T-helper 2 cell treated with Interferon-gamma antibody and Interleukin-4, amounts not matched to agents 100 ng/mL and 5 ng/mL, for 36 hours (primary cell): ENCODE measurements at regions not wholly inside any gene's neighbourhood (a gene's known extent, or its start where the extent isn't known, plus 50 kb on each side); places are given as distances from the start of the nearest gene placed in this dataset.

ENCODE experiments used
- intact Hi-C: fragments of 100-400 bp; cut with micrococcal nuclease; formaldehyde crosslinking; loops from one replicate; pipeline ENCODE4 v1.15.1; 2023

DNA sequence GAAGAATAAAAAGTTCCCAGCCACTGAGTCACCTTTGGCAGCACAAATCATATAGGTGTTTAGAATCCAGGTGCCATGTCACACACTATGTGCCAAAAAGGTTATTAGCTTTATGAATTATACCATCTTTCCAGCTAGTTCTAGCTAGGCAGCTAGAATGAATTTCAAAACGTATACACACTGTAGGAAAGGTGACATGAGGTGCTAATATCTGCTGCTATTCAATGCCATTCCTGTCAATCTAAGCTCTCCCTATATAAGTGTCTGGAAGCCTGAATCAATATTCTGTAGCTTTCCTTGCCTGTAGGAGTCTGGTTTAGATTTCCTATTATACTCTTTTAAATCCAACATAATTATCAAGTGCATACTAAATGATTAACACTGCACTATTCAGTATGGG lies 868.6 kb downstream of the GATA3 start:
- intact Hi-C loops = no loop called here

DNA sequence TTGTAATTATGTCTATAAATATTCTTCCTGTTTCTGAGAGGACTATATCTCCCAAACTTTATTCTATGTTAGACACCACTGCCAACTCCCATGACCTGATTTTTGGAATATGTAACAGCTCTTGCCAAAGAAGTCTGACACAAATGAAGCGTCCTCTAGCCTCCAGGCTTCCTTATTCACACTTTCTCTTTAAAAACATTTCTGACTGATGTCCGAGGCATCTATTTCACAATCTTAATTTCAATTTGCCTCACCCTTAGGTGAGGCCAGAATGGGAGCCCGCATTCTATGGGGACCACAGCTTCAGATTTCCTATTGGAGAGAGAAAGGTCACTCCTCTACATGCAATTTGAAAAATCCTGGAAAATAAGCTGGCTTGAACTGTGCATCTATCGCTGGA lies 873.2 kb downstream of the GATA3 start:
- intact Hi-C loops = no loop called here

DNA sequence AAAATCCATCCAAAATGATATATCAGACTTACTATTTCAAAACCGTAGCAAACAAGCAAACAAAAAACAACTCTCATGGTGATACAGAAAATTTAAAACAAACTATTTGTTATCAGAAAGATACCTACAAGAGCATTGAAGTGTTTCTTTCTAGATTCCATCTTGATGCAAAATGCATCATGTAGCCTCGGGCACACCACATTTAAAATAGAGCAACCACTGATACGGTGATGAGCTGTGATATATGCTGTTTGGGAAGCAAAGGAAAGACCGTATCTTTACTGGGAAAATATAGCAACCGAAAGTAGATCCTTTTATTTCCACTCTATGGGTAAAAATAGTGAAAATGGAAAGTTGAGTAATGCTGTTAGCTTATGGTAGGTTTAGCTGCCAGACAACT lies 892.0 kb downstream of the GATA3 start:
- intact Hi-C loops = no loop called here

DNA sequence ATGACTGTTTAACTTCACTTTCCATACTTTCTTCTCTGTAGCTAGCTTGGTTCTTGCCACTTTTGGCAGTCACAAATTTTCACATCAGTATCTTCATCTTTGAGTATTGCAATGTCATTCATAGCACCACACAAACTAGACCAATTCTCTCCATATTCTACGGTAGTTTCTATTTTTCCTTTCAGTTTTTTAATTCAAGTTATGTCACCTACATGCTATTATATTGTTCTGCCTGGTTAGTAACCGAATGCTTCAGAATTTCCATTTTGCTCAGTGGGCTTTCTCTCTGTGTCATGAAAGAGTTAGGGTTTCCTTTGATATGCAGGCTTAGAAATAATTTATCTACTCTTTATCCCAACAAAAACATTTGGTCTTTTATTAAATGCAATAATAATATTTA lies 896.5 kb downstream of the GATA3 start:
- intact Hi-C loops = no loop called here

DNA sequence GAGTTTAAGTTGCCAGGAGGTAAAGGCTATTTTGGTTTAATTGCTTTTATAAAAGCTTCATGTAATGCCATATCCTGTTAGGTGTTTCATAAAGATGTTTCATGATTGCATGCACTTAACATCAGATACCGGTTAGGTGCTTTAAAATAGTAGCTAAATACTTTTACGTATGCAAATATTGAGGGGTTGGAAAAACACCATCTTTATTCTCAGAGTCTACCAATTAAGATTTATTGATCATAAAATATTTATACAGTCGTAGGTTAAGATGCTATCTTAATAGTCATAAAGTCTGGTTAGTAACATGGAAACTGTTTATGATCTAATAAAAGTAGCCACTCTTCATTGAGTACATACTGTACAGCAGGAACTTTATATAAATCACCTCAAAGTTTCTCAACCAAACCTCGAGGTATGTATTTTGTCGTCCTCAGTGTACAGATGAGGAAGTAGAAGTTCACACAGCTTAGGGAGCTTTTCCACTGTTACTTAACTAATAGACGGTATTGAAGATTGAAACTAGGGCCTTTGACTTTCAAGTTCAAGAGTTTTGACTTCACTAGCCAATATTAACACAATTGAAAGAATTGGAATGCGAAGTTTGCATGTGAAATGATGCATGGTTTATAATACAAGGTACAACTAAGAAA lies 897.1 kb downstream of the GATA3 start:
- intact Hi-C loops = no loop called here

DNA sequence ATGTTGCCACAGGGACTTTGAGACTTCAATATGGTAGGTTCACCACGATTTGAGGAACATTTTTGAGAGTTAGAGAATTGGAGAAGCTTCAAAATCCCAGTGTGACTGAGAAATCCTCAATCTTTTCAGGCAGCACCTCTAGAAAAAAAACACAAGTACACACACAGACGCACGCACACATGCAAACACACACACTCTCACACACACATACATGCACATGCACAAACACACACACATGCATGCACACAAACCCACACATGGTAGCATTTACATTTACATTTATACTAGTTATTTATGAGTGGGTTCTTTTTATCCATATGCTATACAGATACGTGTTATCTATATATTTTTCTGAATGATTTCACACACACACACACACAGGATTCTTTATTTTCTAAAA lies 901.9 kb downstream of the GATA3 start:
- intact Hi-C loops = no loop called here

DNA sequence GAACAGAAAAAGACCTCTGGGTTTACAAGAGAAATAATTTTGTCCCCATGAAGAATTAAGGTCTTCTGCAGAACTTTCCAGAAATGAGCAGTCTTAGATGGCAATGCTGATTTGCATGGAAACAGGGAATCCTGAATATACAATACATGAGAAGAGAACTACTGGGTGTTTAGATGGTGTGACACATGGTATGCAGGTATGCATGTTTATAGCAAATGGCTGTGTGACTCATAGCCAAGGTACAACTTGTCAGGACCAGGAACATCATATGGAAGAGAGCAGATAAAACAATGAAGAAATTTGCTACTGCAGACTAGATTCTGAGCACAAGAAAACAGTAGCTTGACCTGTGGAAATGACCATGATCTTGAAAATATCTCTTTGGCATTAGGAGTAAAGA lies 907.8 kb downstream of the GATA3 start:
- intact Hi-C loops = no loop called here

DNA sequence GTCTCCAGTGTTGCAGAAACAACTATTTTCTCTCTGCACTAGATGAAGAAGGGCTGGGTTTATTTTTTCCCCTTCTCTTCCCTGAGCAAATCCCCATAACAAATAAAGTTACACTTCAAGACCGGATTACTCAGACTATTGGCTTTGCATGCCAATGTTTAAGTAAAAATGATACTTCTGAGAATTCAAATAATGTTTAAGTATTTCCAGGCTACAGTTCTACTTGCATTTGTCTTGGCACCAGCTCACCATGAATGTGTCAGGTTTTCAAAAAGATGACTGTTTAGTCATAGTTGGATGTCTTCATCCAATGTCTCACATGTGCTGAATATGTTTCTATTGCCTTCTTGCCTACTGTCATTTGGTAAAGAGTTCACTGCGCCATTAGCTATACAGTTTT lies 912.6 kb downstream of the GATA3 start:
- intact Hi-C loops = no loop called here

DNA sequence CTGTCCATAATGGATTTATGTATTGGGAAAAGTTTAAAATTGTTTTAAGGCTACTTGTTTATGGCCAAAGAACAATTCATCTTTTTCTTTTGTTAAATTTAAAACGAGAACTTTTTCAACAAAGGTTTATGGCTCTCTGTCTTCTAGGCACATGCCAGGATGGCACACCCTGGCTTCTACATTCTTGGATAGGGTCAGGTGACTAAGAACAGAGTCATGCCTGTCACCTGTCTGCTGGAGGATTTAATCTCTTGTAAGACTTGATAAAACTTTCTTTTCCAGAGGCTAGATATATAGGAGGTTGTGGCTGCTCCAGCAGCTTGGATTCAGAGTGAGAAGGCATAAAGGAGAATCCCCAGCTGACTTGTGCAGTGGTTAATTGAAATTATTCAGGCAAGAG lies 915.4 kb downstream of the GATA3 start:
- intact Hi-C loops = no loop called here

DNA sequence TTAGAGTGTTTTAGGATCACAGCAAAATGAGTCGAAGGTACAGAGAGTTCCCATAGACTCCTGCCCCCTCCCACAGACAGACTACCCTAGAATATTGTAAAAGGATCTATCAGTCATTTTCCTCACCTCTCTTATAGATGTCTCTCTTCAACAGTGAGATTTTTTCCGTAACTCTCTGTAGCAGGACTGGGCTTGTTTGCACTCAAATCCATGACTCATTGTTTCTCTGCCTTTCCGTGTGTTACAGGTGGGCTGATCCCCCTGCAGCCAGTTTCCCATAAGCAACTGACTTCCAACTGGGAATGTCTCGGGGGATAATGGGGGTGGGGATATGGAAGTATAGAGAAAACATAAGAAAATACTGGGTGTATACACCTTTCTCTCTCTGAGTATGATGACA lies 921.0 kb downstream of the GATA3 start:
- intact Hi-C loops = no loop called here

DNA sequence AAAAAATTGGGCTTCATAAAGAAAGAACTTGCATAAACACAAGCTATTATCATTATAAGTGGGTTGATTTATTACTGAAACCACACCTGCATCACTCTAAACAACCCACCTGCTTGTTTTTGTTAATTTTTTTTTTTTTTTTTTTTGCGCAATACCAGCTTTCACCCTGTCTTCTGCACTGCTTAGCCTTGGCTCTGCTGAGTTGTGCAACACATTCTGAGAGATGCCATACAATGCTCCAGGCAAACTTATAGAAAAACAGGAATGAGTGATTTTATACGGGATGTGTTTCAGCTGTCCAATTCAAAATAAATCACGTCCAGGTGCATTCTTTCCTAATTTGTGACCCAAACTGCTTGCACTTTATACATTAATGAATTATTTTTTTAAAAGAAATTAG lies 923.6 kb downstream of the GATA3 start:
- intact Hi-C loops = no loop called here

DNA sequence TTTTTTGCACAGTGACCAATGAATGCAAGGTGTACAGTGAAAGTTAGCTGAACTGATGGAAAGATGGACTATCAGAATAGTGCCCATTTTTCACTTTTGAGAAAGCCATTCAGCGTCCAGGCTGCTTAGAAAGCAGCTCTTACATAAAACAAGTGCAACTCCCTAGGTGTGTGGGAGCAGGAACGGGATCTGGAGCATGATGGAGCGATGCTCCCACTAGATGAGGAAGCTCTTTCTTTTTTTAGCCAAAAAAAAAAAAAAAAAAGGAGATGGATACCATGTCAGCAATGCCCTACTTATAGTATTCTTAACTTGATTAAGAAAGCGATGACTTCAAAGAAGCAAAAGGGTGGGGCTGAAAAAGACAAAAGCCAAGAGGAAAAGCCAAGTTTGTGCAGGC lies 925.5 kb downstream of the GATA3 start:
- intact Hi-C loops = no loop called here

DNA sequence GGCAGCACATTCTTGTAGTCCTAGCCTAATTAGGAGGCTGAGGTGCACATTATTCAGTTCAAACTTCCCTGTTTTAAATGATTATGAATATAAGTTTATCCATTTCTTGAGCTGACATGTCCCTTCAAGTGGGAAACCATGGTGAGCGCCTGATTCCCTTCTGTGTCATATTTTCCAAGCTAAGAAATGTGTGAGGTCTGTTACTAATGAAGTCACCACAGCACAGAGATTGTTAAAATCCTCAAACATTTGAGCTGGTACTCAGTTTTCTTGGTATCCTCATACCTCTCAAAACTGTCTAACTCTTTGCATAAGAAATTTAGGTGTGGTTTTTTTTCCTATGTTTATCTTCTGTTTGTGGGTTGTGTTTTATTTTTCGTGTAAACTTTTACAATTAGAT lies 926.8 kb downstream of the GATA3 start:
- intact Hi-C loops = no loop called here

DNA sequence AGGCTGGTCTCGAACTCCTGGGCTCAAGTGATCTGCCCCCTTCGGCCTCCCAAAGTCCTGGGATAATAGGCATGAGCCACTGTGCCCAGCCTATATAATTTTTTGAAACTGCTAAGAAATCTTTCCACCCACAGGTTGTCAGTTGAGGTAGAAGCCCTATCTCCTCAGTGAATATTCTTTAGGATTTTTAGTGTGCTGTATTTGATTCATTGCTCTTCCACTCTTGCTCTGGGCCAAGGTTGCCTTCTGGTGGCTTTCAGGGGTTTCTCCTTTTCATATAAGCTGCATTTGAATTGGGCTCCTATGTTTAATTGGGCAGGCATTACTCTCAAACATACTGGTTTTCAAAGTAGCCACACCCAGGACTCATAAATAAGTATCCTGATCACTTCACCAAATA lies 931.2 kb downstream of the GATA3 start:
- intact Hi-C loops = no loop called here

DNA sequence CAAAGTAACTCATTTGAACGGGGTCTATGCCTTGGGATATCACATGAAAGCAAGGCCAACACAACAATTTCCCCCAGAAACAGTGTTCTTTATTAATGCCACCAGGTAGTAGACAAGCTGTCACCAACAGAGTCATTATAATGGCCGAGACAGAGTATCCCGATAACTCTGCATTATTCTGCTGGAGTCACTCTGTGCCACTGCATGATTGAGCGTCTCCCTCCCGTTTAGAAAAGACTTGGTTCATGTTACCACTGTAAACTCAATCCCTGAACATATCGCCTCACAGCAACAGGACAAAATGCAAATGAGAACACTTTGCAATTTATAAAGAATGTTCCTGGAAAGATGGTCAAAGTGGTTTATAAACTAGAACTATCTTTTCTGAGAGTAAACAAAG lies 932.5 kb downstream of the GATA3 start:
- intact Hi-C loops = no loop called here

DNA sequence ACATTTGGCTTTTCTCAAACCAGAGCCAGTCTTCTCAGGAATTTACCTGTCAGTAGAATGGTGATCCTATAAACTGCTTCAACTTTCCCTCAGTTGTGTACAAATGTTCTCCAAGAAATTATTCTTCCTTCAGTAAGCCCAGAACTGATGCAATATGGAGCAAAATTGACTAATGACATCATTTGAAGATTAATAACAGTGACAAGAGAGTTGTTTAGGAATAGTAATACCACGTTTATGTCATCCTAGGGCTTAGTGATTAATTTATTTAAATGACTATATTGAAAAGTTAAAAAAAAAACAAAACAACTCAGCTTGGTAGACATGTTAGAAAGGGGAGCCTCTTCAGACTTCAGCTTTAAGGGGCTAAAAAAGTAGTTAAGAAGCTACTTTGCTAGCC lies 933.2 kb downstream of the GATA3 start:
- intact Hi-C loops = no loop called here

DNA sequence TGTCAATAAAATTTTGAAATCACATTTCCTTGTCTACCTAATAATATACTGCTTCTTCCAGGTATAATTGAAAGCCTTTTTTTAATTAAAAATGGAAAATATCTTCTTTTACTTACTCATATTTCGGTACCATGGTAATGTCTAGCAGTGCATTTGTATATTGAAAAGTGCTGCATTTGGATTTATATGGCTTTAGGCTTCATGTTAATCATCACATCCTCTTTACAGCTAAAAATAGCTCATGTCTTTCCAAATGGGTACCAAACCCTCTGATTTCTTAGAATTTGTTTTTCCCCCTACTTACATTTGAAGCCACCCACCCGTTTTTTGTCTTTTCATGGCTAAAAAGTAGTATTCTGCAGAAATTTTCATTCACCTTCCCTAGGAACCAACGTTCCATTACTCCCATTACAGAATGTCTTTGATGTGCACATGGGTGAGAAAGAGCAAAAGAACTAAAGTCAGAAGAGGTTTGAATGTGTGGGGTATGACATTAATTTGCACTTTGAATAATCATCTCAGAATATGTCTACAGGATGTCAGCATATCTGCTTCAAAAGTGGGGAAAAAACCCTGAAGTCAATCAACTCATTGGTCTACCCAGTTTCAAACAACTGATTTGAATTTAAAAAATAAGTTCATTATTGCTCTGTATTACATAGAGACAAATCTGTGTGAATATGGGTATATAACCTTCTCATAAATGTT lies 935.9 kb downstream of the GATA3 start:
- intact Hi-C loops = no loop called here

DNA sequence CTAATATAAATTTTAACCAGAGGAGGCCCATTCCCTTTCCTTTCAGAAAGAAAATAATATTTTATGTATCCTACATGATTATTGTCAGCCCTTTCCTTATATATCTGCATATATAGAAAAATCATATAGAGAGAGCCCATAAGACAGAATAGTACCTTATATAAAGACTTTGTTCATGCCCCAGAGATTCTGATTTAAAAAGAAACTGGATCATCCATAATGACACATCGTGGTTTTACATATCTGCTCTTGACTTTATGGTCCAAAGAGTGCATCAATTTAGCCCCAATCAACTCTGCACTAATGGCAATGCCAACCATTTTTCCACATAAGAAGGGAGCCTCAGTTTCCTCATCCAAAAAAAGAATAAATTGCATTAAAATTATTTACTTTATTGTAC lies 937.5 kb downstream of the GATA3 start:
- intact Hi-C loops = no loop called here

DNA sequence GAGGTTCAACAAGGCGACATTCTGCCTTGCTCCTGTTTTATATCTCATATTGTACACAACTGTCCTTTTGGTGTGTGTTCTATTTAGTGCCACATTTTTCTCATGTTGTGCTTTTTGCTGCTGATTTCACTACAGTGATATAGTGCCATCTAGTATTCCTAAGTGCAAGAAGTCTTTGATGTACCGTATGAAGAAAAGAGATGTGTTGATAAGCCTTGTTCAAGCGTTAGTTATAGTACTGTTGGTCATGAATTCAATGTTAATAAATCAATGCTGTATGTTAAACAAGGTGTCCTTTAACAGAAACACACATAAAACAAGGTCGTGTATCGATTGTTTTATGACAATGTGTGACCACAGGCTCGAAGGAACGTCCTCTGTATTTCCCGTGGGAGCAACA lies 939.4 kb downstream of the GATA3 start:
- intact Hi-C loops = no loop called here

DNA sequence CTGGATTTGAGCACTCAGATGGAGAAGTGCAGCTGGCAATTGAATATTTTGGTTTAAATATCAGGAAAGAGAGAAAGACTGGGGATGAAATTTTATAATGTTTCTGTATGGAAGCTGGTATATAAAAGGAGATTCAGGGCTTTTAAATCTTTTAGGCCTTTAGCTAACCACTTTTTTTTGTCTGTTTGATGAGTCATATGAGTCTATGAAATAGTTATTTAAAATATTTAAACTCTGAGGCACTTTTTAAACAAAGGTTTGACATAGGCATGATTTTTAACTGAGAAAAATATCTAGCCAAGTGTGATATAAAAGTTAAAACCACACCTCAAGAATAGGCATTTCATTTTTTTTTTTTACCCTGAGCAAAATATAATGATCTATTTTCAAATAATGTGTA lies 944.3 kb downstream of the GATA3 start:
- intact Hi-C loops = no loop called here

DNA sequence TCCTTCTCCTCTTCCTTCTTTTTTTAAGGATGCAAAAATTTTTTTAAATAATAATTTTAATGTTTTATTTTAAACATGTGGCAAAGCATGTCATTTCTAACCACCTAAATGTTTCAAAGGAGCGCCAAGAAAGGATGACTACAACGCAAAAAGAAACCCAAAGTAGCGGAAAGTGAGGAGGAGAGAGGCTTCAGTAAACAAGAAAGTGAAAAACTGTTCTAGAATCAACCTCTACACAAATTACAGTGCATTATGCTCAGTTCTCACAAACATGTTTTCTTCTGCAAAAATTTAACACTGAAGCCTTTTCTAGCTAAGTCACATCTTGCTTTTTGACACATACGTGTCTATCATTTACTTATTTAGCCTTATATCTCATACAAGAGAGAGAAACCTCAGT lies 948.6 kb downstream of the GATA3 start:
- intact Hi-C loops = no loop called here

DNA sequence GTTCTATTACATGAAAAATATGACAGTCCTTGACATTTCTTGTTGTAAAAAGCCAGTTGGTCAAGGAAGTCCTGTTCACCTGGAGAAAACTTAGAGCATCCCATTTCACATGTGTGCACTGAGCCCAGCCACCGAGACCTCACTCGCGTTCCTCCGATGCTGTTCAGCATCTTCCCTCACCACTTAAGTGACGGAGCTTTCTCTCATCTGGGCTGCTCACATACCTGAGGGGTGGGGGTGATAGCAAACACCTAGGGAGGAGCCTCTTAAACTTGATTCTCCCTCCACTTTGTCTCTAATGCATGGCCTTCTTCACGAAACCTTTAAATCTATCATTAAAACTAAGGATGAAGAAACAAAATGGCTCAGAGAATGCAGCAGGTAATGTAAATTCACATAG lies 950.2 kb downstream of the GATA3 start:
- intact Hi-C loops = no loop called here

DNA sequence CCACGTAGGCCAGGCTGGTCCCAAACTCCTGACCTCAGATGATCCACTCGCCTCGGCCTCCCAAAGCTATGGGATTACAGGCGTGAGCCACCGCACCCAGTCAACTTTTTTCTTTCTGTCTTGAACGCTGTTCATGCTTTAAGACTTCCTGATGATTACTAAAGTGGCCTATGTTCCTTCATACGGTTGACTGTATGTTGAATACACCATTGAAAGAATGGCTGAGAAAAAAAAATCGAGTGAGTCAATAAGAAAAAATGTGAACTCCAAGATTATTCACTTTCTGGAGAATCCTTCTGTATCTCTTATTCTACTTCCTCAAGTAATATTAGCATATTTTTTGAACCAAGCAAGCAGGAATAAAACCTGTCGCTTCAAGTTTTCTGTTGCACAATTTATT lies 955.0 kb downstream of the GATA3 start:
- intact Hi-C loops = no loop called here
